Stomach (tissue), 4 donors: ENCODE measurements at regions not wholly inside any gene's neighbourhood (a gene's known extent, or its start where the extent isn't known, plus 50 kb on each side); places are given as distances from the start of the nearest gene placed in this dataset.

Source experiments
- CTCF ChIP-seq, 7 experiments: fragments of 450-650 bp in 4 of 7; fragments of 200-600 bp in 3 of 7; sonication (generic) in 3 of 7; IDR thresholded peaks; one replicate each; pipeline ENCODE4 v1.5.1; 2016 to 2019; ENCODE audit warnings: antibody characterized with exemption in 7 of 7, control low read depth in 2 of 7, mild to moderate bottlenecking in 1 of 7
- EP300 ChIP-seq: sonication (generic); formaldehyde crosslinking; IDR thresholded peaks from one replicate; pipeline ENCODE4 v1.6.1; 2017; ENCODE audit warnings: antibody characterized with exemption

GRCh38 chr1:219292999-219293398, 119.3 kb downstream of the LYPLAL1 start:
- no peak for TF ChIP-seq CTCF (IDR thresholded peaks at IDR 0.05)
- TF ChIP-seq EP300, result no peak
